ENCODE measurements at regions not wholly inside any gene's neighbourhood (a gene's known extent, or its start where the extent isn't known, plus 50 kb on each side); places are given as distances from the start of the nearest gene placed in this dataset.

GRCh38 chr6:90918361-90918760 is 331.5 kb upstream of the MAP3K7 start:
- DNase-seq (ENCODE audit: low spot score), result no peak
- TF ChIP-seq CTCF (IDR thresholded peaks at IDR 0.05; ENCODE audit: borderline replicate concordance, control extremely low read depth, extremely low read depth, insufficient read depth, missing control alignments), result no peak
- in situ Hi-C loops (cut with MboI; ENCODE audit: low sequenced_read_pairs, unreplicated experiment), result no loop called here

GRCh38 chr6:90917376-90917775 is 330.5 kb upstream of the MAP3K7 start:
- in situ Hi-C loops (cut with MboI; ENCODE audit: low sequenced_read_pairs, unreplicated experiment), result no loop called here
- no peak for TF ChIP-seq CTCF (IDR thresholded peaks at IDR 0.05; ENCODE audit: borderline replicate concordance, control extremely low read depth, extremely low read depth, insufficient read depth, missing control alignments)
- DNase-seq (ENCODE audit: low spot score), result no peak

GRCh38 chr6:90916968-90917367 is 330.1 kb upstream of the MAP3K7 start:
- TF ChIP-seq CTCF (IDR thresholded peaks at IDR 0.05; ENCODE audit: borderline replicate concordance, control extremely low read depth, extremely low read depth, insufficient read depth, missing control alignments), result no peak
- in situ Hi-C loops (cut with MboI; ENCODE audit: low sequenced_read_pairs, unreplicated experiment), result no loop called here
- DNase-seq (ENCODE audit: low spot score), result no peak

GRCh38 chr6:90915224-90915915 is 328.5 kb upstream of the MAP3K7 start:
- no peak for DNase-seq (ENCODE audit: low spot score)
- in situ Hi-C loops (cut with MboI; ENCODE audit: low sequenced_read_pairs, unreplicated experiment), result no loop called here
- no peak for TF ChIP-seq CTCF (IDR thresholded peaks at IDR 0.05; ENCODE audit: borderline replicate concordance, control extremely low read depth, extremely low read depth, insufficient read depth, missing control alignments)

- no peak for DNase-seq (ENCODE audit: low spot score)
- in situ Hi-C loops (cut with MboI; ENCODE audit: low sequenced_read_pairs, unreplicated experiment), result no loop called here
- no peak for TF ChIP-seq CTCF (IDR thresholded peaks at IDR 0.05; ENCODE audit: borderline replicate concordance, control extremely low read depth, extremely low read depth, insufficient read depth, missing control alignments)
These were observed 327.4 kb upstream of the MAP3K7 start for GRCh38 chr6:90914312-90914711.

- TF ChIP-seq CTCF (IDR thresholded peaks at IDR 0.05; ENCODE audit: borderline replicate concordance, control extremely low read depth, extremely low read depth, insufficient read depth, missing control alignments), result no peak
- DNase-seq (ENCODE audit: low spot score), result no peak
- in situ Hi-C loops (cut with MboI; ENCODE audit: low sequenced_read_pairs, unreplicated experiment), result no loop called here
These were observed 326.5 kb upstream of the MAP3K7 start for GRCh38 chr6:90913266-90913960.

All from GM13976 (cell line).